PFSK-1 (cell line): ENCODE measurements at regions not wholly inside any gene's neighbourhood (a gene's known extent, or its start where the extent isn't known, plus 50 kb on each side); places are given as distances from the start of the nearest gene placed in this dataset.

ENCODE experiments used
- POLR2AphosphoS5 ChIP-seq: IDR thresholded peaks from 2 replicates; pipeline ENCODE4 v1.6.1; 2012; ENCODE audit warnings: low read depth, mild to moderate bottlenecking, control low read depth, low read length, moderate library complexity
- TF ChIP-seq, protein P1 (sequence below), 2 experiments: IDR thresholded peaks; 2 replicates each; pipeline versions ENCODE4 v1.6.1 to v1.8.0; 2011 to 2012; ENCODE audit warnings: low read depth in 2 of 2, low read length in 2 of 2, control low read depth in 1 of 2, inconsistent platforms in 1 of 2, mild to moderate bottlenecking in 1 of 2, moderate library complexity in 1 of 2; ENCODE audit not compliant: insufficient read depth in 1 of 2

DNA sequence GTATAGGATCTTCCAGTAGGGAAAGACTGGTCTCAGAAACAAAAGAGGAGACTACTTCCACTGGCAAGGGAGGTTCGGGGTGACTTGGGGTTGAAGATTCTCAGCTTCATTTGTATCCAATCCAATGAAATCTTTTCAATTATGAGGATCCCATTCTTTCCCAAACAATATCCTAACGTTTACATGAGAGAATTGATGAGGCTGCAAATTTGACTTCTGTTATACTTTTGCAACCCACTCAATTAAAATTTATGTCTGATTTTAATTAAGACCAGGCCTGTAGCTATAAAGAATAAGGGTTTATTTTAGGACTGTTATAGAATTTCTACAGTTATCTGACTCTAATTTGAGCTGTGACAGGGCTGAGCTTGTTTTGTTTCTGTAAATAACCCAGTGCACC lies 251.5 kb downstream of the ANKRD7 start:
- TF ChIP-seq, protein P1, sequence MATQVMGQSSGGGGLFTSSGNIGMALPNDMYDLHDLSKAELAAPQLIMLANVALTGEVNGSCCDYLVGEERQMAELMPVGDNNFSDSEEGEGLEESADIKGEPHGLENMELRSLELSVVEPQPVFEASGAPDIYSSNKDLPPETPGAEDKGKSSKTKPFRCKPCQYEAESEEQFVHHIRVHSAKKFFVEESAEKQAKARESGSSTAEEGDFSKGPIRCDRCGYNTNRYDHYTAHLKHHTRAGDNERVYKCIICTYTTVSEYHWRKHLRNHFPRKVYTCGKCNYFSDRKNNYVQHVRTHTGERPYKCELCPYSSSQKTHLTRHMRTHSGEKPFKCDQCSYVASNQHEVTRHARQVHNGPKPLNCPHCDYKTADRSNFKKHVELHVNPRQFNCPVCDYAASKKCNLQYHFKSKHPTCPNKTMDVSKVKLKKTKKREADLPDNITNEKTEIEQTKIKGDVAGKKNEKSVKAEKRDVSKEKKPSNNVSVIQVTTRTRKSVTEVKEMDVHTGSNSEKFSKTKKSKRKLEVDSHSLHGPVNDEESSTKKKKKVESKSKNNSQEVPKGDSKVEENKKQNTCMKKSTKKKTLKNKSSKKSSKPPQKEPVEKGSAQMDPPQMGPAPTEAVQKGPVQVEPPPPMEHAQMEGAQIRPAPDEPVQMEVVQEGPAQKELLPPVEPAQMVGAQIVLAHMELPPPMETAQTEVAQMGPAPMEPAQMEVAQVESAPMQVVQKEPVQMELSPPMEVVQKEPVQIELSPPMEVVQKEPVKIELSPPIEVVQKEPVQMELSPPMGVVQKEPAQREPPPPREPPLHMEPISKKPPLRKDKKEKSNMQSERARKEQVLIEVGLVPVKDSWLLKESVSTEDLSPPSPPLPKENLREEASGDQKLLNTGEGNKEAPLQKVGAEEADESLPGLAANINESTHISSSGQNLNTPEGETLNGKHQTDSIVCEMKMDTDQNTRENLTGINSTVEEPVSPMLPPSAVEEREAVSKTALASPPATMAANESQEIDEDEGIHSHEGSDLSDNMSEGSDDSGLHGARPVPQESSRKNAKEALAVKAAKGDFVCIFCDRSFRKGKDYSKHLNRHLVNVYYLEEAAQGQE (IDR thresholded peaks at IDR 0.05; ENCODE audit: insufficient read depth in 1 of 2, low read depth in 2 of 2, low read length in 2 of 2), result no peak
- no peak for TF ChIP-seq POLR2AphosphoS5
